ENCODE measurements at regions not wholly inside any gene's neighbourhood (a gene's known extent, or its start where the extent isn't known, plus 50 kb on each side); places are given as distances from the start of the nearest gene placed in this dataset.
"Not testable (repeated sequence)": the region's sequence is repeated elsewhere in the genome, so short reads cannot be mapped to it uniquely, and the experiment has no call there.

DNA sequence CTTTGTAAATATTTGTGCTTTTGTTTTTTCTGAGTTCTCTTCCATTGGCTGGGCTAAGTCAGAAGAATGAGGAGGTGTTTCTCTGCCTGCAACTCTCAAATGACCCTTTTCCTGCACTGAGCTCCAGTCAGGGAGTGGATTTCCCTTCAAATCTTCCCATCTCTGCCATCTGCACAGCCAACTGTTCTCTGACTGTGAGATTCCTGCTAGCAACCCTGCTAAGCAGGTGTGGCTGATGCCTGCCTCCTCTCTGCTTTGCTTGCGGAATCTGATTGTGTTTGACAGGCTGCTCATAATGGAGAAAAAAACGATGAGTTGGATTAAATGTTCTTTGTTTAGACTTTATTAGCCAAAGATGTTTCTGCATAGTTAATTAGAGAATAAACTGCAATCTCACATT is 519.8 kb downstream of the TMEM114 start:
- H3K9me3 ChIP-seq: peaks cover 0 to 5% of the 10 kb centered on the region in 2 donors
- intact Hi-C loops (cut with DNase I): no loop called here

DNA sequence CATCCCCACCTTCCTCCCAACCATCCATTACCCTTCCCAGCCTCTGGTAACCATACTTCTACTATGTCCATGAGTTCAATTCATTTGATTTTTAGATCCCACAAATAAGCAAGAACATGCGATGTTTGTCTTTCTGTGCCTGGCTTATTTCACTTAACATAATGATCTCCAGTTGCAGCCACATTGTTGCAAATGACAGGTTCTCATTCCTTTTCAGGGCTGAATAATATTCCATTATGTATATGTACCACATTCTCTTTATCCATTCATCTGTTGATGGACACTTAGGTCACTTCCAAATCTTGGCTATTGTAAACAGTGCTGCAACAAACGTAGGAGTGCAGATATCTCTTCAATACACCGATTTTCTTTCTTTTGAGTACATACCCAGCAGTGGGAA is 522.1 kb downstream of the TMEM114 start:
- H3K36me3 ChIP-seq; H3K27me3 ChIP-seq; H3K27ac ChIP-seq; H3K4me1 ChIP-seq; H3K4me3 ChIP-seq; H3K9me3 ChIP-seq; DNase-seq (ENCODE audit: low spot score in 2 of 2); intact Hi-C loops (cut with DNase I): not testable (repeated sequence)

More for the DNA sequence above, 519.8 kb downstream of the TMEM114 start:
- Histone ChIP-seq H3K4me3 (no peak overlapping the region), H3K27ac (no peak overlapping the region), H3K36me3 (no peaks in the 10 kb centered on the region), H3K27me3 (no peaks in the 10 kb centered on the region), H3K4me1 (no peaks in the 10 kb centered on the region)
- no peak for DNase-seq (ENCODE audit: low spot score in 2 of 2)
- TF ChIP-seq, protein P1, sequence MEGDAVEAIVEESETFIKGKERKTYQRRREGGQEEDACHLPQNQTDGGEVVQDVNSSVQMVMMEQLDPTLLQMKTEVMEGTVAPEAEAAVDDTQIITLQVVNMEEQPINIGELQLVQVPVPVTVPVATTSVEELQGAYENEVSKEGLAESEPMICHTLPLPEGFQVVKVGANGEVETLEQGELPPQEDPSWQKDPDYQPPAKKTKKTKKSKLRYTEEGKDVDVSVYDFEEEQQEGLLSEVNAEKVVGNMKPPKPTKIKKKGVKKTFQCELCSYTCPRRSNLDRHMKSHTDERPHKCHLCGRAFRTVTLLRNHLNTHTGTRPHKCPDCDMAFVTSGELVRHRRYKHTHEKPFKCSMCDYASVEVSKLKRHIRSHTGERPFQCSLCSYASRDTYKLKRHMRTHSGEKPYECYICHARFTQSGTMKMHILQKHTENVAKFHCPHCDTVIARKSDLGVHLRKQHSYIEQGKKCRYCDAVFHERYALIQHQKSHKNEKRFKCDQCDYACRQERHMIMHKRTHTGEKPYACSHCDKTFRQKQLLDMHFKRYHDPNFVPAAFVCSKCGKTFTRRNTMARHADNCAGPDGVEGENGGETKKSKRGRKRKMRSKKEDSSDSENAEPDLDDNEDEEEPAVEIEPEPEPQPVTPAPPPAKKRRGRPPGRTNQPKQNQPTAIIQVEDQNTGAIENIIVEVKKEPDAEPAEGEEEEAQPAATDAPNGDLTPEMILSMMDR (IDR thresholded peaks at IDR 0.05): no peak

GRCh38 chr16:8063159-8063558 is 527.2 kb downstream of the TMEM114 start:
- Histone ChIP-seq H3K36me3 (no peaks in the 10 kb centered on the region), H3K9me3 (peaks cover 0 to 6% of the 10 kb centered on the region in 2 donors), H3K4me3 (no peak overlapping the region), H3K4me1 (no peaks in the 10 kb centered on the region), H3K27me3 (no peaks in the 10 kb centered on the region), H3K27ac (no peak overlapping the region)
- no peak for DNase-seq (ENCODE audit: low spot score in 2 of 2)
- intact Hi-C loops (cut with DNase I): no loop called here
- TF ChIP-seq, protein P1 (IDR thresholded peaks at IDR 0.05): no peak

- Histone ChIP-seq H3K4me3 (no peak overlapping the region), H3K36me3 (no peaks in the 10 kb centered on the region), H3K27ac (no peak overlapping the region), H3K27me3 (no peaks in the 10 kb centered on the region), H3K4me1 (no peaks in the 10 kb centered on the region), H3K9me3 (peaks cover 0 to 6% of the 10 kb centered on the region in 2 donors)
- DNase-seq (ENCODE audit: low spot score in 2 of 2): no peak
- TF ChIP-seq, protein P1 (IDR thresholded peaks at IDR 0.05): no peak
- intact Hi-C loops (cut with DNase I): no loop called here
These were observed 527.6 kb downstream of the TMEM114 start for GRCh38 chr16:8062677-8063076.

- no peak for DNase-seq (ENCODE audit: low spot score in 2 of 2)
- TF ChIP-seq, protein P1 (IDR thresholded peaks at IDR 0.05): no peak
- intact Hi-C loops (cut with DNase I): no loop called here
- Histone ChIP-seq H3K4me3 (no peak overlapping the region), H3K27me3 (no peaks in the 10 kb centered on the region), H3K27ac (no peak overlapping the region), H3K36me3 (no peaks in the 10 kb centered on the region), H3K9me3 (no peaks in the 10 kb centered on the region), H3K4me1 (no peaks in the 10 kb centered on the region)
These were observed 534.5 kb downstream of the TMEM114 start for GRCh38 chr16:8055761-8056160.

DNA sequence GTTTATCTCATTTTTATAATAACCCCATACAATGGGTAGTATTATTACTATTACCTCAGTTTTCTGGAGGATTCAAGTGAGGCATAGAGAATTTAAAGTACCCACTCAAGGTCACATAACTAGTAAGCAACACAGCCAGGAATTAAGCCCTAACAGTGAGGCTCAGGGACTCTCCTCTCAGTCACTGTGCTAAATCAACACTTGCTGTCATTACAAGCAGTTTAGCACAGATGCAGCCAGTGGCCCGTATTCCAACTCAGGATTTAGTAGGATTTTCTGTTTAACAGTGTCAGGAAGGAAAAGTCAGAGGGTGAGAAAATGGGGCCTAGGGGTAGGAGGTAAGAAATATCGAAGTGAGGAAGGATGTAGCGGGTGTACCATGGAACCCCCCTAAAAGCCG is 536.9 kb downstream of the TMEM114 start:
- H3K27ac ChIP-seq: no peak overlapping the region
- H3K4me3 ChIP-seq: no peak overlapping the region
- no peaks in the 10 kb centered on the region for H3K9me3 ChIP-seq
- intact Hi-C loops (cut with DNase I): no loop called here
- H3K36me3 ChIP-seq: no peaks in the 10 kb centered on the region
- H3K27me3 ChIP-seq: no peaks in the 10 kb centered on the region
- no peaks in the 10 kb centered on the region for H3K4me1 ChIP-seq
- TF ChIP-seq, protein P1 (IDR thresholded peaks at IDR 0.05): no peak
- no peak for DNase-seq (ENCODE audit: low spot score in 2 of 2)
